ENCODE measurements at regions not wholly inside any gene's neighbourhood (a gene's known extent, or its start where the extent isn't known, plus 50 kb on each side); places are given as distances from the start of the nearest gene placed in this dataset.

GRCh38 chr15:37586011-37586583 lies 348.3 kb upstream of the TMCO5A start:
- Mint-ChIP-seq H3K4me3 (no peak overlapping the region), H3K4me1 (ENCODE audit: low read depth) (no peaks in the 10 kb centered on the region), H3K27me3 (no peaks in the 10 kb centered on the region), H3K9me3 (peaks cover 3% of the 10 kb centered on the region), H3K27ac (no peak overlapping the region), H3K36me3 (ENCODE audit: low read depth) (no peaks in the 10 kb centered on the region)
- intact Hi-C loops (cut with DNase I, micrococcal nuclease) = no loop called here
- Histone ChIP-seq H3K27ac (ENCODE audit: low read depth in 1 of 2, low read length in 2 of 2) (no peak overlapping the region), H3K27me3 (ENCODE audit: control insufficient read depth in 1 of 2, insufficient read depth in 2 of 2, low read length in 2 of 2) (no peaks in the 10 kb centered on the region), H3K4me3 (ENCODE audit: low read length) (no peak overlapping the region), H3K9me3 (ENCODE audit: control insufficient read depth in 1 of 2, insufficient read depth in 1 of 2, low read length in 2 of 2) (peaks cover 0 to 16% of the 10 kb centered on the region in 2 experiments), H3K4me1 (ENCODE audit: insufficient read depth, low read length) (no peaks in the 10 kb centered on the region), H3K36me3 (ENCODE audit: insufficient read depth, low read length) (no peaks in the 10 kb centered on the region)
- no peak for ATAC-seq (ENCODE audit: poor library complexity)
- ChIA-PET CTCF (no interaction called here), POLR2A (no interaction called here)
- DNase-seq = no peak
- TF ChIP-seq CTCF (IDR thresholded peaks at IDR 0.05) = no peak

- no peak for DNase-seq
- Histone ChIP-seq H3K9me3 (ENCODE audit: control insufficient read depth in 1 of 2, insufficient read depth in 1 of 2, low read length in 2 of 2) (peaks cover 0 to 12% of the 10 kb centered on the region in 2 experiments), H3K27me3 (ENCODE audit: control insufficient read depth in 1 of 2, insufficient read depth in 2 of 2, low read length in 2 of 2) (no peaks in the 10 kb centered on the region), H3K4me3 (ENCODE audit: low read length) (no peak overlapping the region), H3K4me1 (ENCODE audit: insufficient read depth, low read length) (no peaks in the 10 kb centered on the region), H3K27ac (ENCODE audit: low read depth in 1 of 2, low read length in 2 of 2) (no peak overlapping the region), H3K36me3 (ENCODE audit: insufficient read depth, low read length) (no peaks in the 10 kb centered on the region)
- TF ChIP-seq CTCF (IDR thresholded peaks at IDR 0.05) = no peak
- no peaks in the 10 kb centered on the region for H3K36me3 Mint-ChIP-seq (ENCODE audit: low read depth)
- H3K4me3 Mint-ChIP-seq = no peak overlapping the region
- no peak overlapping the region for H3K27ac Mint-ChIP-seq
- ChIA-PET CTCF (no interaction called here), POLR2A (no interaction called here)
- H3K9me3 Mint-ChIP-seq = no peaks in the 10 kb centered on the region
- intact Hi-C loops (cut with DNase I, micrococcal nuclease) = no loop called here
- ATAC-seq (ENCODE audit: poor library complexity) = no peak
- no peaks in the 10 kb centered on the region for H3K4me1 Mint-ChIP-seq (ENCODE audit: low read depth)
- H3K27me3 Mint-ChIP-seq = no peaks in the 10 kb centered on the region
These were observed 347.5 kb upstream of the TMCO5A start for GRCh38 chr15:37586976-37587375.

- Histone ChIP-seq H3K27me3 (ENCODE audit: control insufficient read depth in 1 of 2, insufficient read depth in 2 of 2, low read length in 2 of 2) (no peaks in the 10 kb centered on the region), H3K36me3 (ENCODE audit: insufficient read depth, low read length) (no peaks in the 10 kb centered on the region), H3K9me3 (ENCODE audit: control insufficient read depth in 1 of 2, insufficient read depth in 1 of 2, low read length in 2 of 2) (no peaks in the 10 kb centered on the region), H3K4me3 (ENCODE audit: low read length) (no peak overlapping the region), H3K27ac (ENCODE audit: low read depth in 1 of 2, low read length in 2 of 2) (no peak overlapping the region), H3K4me1 (ENCODE audit: insufficient read depth, low read length) (no peaks in the 10 kb centered on the region)
- ChIA-PET CTCF (no interaction called here), POLR2A (no interaction called here)
- no peak overlapping the region for H3K27ac Mint-ChIP-seq
- no peaks in the 10 kb centered on the region for H3K9me3 Mint-ChIP-seq
- no peak for TF ChIP-seq CTCF (IDR thresholded peaks at IDR 0.05)
- no peaks in the 10 kb centered on the region for H3K4me1 Mint-ChIP-seq (ENCODE audit: low read depth)
- DNase-seq (no peak), ATAC-seq (ENCODE audit: poor library complexity) (no peak)
- intact Hi-C loops (cut with DNase I, micrococcal nuclease) = no loop called here
- H3K4me3 Mint-ChIP-seq = no peak overlapping the region
- H3K36me3 Mint-ChIP-seq (ENCODE audit: low read depth) = no peaks in the 10 kb centered on the region
- H3K27me3 Mint-ChIP-seq = no peaks in the 10 kb centered on the region
These were observed 340.0 kb upstream of the TMCO5A start for GRCh38 chr15:37594417-37594816.
